Panc1 (cell line): ENCODE measurements at regions not wholly inside any gene's neighbourhood (a gene's known extent, or its start where the extent isn't known, plus 50 kb on each side); places are given as distances from the start of the nearest gene placed in this dataset.

Source experiments
- ATAC-seq: fragments of 200-7000 bp; cut with Tn5 transposase; 2 replicates; pipeline ENCODE4 v1.9.1; 2020; ENCODE audit warnings: mild to moderate bottlenecking, moderate library complexity
- BruUV-seq: library from RNA; stranded (reverse); fragments of 400-500 nt; replicated peaks from 2 replicates; lab custom pipeline; 2021; lab: Mats Ljungman, UMichigan
- CTCF ChIA-PET: fragments of 300-600 bp; sonication (Branson Sonifier 250); formaldehyde crosslinking; loops from one replicate; lab custom pipeline; 2022; ENCODE audit warnings: antibody characterized with exemption; lab: Charles Lee
- POLR2A ChIA-PET: fragments of 300-600 bp; sonication (Branson Sonifier 250); formaldehyde crosslinking; loops from one replicate; lab custom pipeline; 2022; ENCODE audit warnings: antibody characterized with exemption; lab: Charles Lee
- DNase-seq: peaks from one replicate; pipeline ENCODE4 v3.0.0-alpha.2; 2010; ENCODE audit warnings: low read depth, low spot score
- H3K27ac ChIP-seq: 2 replicates; pipeline ENCODE4 v1.5.1; 2011; ENCODE audit warnings: mild to moderate bottlenecking, low read length, inconsistent platforms
- H3K27me3 ChIP-seq: fragments of 200-500 bp; sonication (Bioruptor generic); 2 replicates; pipeline ENCODE4 v1.6.0; 2014; ENCODE audit warnings: low read length, inconsistent platforms; ENCODE audit not compliant: control insufficient read depth, insufficient read depth
- H3K36me3 ChIP-seq: fragments of 200-500 bp; sonication (Bioruptor generic); 2 replicates; pipeline ENCODE4 v1.5.1; 2014; ENCODE audit warnings: inconsistent platforms, mild to moderate bottlenecking, low read length, moderate library complexity; ENCODE audit not compliant: control insufficient read depth, insufficient read depth
- H3K4me1 ChIP-seq: 2 replicates; pipeline ENCODE4 v1.5.1; 2011; ENCODE audit warnings: inconsistent platforms, mild to moderate bottlenecking, low read length, moderate library complexity; ENCODE audit not compliant: control insufficient read depth, insufficient read depth
- H3K4me3 ChIP-seq, 2 experiments: 2 replicates each; pipeline ENCODE4 v1.5.1; 2011 to 2012; ENCODE audit warnings: low read depth in 2 of 2, low read length in 2 of 2, mild to moderate bottlenecking in 2 of 2, inconsistent platforms in 1 of 2, moderate library complexity in 1 of 2
- H3K9me3 ChIP-seq: fragments of 200-500 bp; sonication (Bioruptor generic); 2 replicates; pipeline ENCODE4 v1.5.1; 2014; ENCODE audit warnings: low read depth, mild to moderate bottlenecking, inconsistent platforms, low read length, moderate library complexity; ENCODE audit not compliant: control insufficient read depth, insufficient read depth
- CTCF ChIP-seq: fragments of 450-650 bp; IDR thresholded peaks from 2 replicates; pipeline ENCODE4 v1.5.1; 2017; ENCODE audit warnings: mild to moderate bottlenecking
- POLR2AphosphoS5 ChIP-seq: IDR thresholded peaks from 2 replicates; pipeline ENCODE4 v1.6.1; 2012; ENCODE audit warnings: mild to moderate bottlenecking, low read depth, low read length, moderate library complexity
- REST ChIP-seq, 2 experiments: IDR thresholded peaks; 2 replicates each; pipeline ENCODE4 v1.6.1; 2011 to 2012; ENCODE audit warnings: low read depth in 2 of 2, control low read depth in 1 of 2, low read length in 1 of 2, mild to moderate bottlenecking in 1 of 2, moderate library complexity in 1 of 2; ENCODE audit not compliant: insufficient read depth in 1 of 2
- SIN3A ChIP-seq: IDR thresholded peaks from 2 replicates; pipeline ENCODE4 v1.6.1; 2012; ENCODE audit warnings: low read depth, mild to moderate bottlenecking, low read length, moderate library complexity, borderline replicate concordance; ENCODE audit not compliant: insufficient read depth
- TCF7L2 ChIP-seq: IDR thresholded peaks from 2 replicates; pipeline ENCODE4 v1.6.1; 2011; ENCODE audit warnings: mild to moderate bottlenecking, low read depth, low read length, inconsistent platforms
- in situ Hi-C: cut with HindIII; loops from 2 replicates; pipeline ENCODE4 v1.10.0; 2016; ENCODE audit warnings: low sequenced_read_pairs, low pct_unique_long_range_greater_than_20kb
- intact Hi-C: fragments of 100-400 bp; cut with micrococcal nuclease; formaldehyde crosslinking; loops from one replicate; pipeline ENCODE4 v1.10.0; 2022; ENCODE audit not compliant: unreplicated experiment

GRCh38 chr20:23267909-23268308 lies 82.7 kb upstream of the NXT1 start:
- no TSS peak for BruUV-seq
- H3K9me3 ChIP-seq: no peaks in the 10 kb centered on the region; the same call in 1 of the 2 replicates
- TF ChIP-seq TCF7L2: no peak
- TF ChIP-seq REST (IDR thresholded peaks at IDR 0.05; ENCODE audit: insufficient read depth in 1 of 2, low read depth in 2 of 2, low read length in 1 of 2): no peak
- TF ChIP-seq CTCF: no peak
- H3K36me3 ChIP-seq: no peaks in the 10 kb centered on the region
- no peak for ATAC-seq
- no peak for DNase-seq
- no peak overlapping the region for H3K27ac ChIP-seq
- intact Hi-C loops: no loop called here
- ChIA-PET POLR2A (no interaction called here), CTCF (no interaction called here)
- no peaks in the 10 kb centered on the region for H3K4me1 ChIP-seq
- in situ Hi-C loops: no loop called here
- H3K27me3 ChIP-seq: no peaks in the 10 kb centered on the region
- no peak overlapping the region for H3K4me3 ChIP-seq

DNA sequence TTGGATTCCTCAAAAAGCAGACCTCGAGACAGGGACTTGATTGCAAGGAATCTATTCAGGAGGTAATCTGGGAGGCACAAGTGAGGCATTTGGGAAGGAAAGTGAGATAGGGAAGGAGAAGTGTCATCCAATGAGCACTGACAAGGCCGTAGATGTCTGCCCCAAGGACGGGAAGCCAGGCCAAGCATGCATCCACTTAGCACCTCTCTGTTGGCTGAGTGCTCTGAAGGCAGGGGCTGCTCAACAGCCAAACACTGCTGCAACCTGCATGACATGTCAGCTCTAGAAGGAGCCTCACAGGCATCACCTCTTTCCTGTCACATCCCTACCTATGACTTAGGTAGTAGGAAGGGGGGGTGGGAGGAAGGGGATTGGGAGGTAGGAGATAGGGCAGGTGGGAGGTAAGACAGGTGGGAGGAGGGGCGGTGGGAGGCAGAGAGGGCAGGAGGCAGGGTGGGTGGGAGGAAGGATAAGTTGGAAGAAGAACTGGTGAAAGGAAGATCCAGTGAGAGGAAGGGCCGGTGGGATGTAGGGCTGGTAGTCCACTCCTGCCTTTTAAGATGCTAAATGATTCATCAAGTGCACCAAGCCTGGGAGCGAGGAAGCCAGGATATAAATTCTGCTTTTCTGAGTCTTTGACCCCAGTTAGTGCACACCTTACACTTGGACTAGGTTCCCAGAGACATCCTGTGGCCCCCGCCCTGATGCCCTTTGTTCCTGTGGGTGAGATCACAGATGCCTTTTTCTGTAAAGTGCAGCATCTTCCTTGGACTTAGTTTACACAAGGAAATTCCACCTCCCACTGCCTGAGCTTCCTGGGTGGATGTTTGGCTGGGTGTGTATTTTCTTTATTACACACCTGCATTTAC lies 83.8 kb upstream of the NXT1 start:
- Histone ChIP-seq H3K4me1 (no peaks in the 10 kb centered on the region), H3K27ac (no peak overlapping the region), H3K27me3 (no peaks in the 10 kb centered on the region), H3K9me3 (no peaks in the 10 kb centered on the region; the same call in 1 of the 2 replicates), H3K4me3 (no peak overlapping the region), H3K36me3 (no peaks in the 10 kb centered on the region)
- ATAC-seq (no peak), DNase-seq (no peak)
- ChIA-PET CTCF (no interaction called here), POLR2A (no interaction called here)
- in situ Hi-C loops (no loop called here), intact Hi-C loops (no loop called here)
- TF ChIP-seq POLR2AphosphoS5 (no peak), REST (IDR thresholded peaks at IDR 0.05; ENCODE audit: insufficient read depth in 1 of 2, low read depth in 2 of 2, low read length in 1 of 2) (no peak), TCF7L2 (no peak), SIN3A (no peak), CTCF (no peak)
- no TSS peak for BruUV-seq
